CD4-positive, alpha-beta T cell treated with Interleukin-4 for 4 hours (primary cell): ENCODE measurements at regions not wholly inside any gene's neighbourhood (a gene's known extent, or its start where the extent isn't known, plus 50 kb on each side); places are given as distances from the start of the nearest gene placed in this dataset.
"Not testable (repeated sequence)": the region's sequence is repeated elsewhere in the genome, so short reads cannot be mapped to it uniquely, and the experiment has no call there.

Source experiments
- DNase-seq: peaks from one replicate; pipeline ENCODE4 v3.0.0-alpha.2; 2020

DNA sequence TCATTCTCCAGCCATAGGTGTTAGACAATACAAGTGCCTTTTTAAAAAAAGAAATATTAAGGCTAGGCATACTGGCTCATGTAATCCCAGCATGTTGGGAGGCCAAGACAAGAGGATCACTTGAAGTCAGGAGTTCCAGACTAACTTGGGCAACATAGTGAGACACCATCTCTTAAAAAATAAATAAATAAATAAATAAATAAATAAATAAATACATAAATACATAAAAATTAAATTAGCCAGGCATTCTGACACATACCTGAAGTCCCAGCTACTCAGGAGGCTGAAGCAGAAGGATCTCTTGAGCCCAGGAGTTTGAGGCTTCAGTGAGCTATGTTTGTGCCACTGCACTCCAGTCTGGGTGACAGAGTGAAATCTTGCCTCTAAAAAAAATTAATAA lies 85.8 kb upstream of the ATP1B1 start:
- no peak for DNase-seq

DNA sequence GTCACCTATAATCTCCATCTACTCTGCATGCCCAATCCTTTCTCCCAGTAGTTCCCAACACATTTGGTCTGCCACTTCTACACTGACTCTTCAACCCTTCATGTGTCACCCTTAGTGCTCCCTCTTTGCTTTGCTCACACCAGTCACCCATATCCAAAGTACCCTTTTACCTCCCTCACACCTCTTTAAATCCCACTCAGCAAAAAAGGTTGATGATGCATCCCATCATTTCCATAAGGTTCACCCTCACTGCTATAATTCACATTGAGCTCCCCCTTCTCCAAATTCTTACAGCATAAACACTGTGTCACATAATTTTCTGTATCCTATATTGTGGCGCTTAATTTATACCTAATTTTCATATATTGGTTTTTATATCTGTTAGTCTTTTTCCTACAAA lies 83.8 kb upstream of the ATP1B1 start:
- no peak for DNase-seq

DNA sequence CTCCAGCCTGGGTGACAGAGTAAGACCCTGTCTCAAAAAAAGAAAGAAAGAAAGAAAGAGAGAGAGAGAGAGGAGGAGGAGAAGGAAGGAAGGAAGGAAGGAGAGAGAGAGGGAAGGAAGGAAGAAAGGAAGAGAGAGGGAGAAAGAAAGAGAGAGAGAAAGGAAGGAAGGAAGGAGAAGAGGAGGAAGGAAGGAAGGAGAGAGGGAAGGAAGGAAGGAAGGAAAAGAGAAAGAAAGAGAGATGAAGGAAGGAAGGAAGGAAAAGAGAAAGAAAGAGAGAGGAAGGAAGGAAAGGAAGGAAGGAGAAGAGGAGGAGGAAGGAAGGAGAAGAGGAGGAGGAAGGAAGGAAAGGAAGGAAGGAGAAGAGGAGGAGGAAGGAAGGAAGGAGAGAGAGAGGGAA lies 82.2 kb upstream of the ATP1B1 start:
- DNase-seq: no peak

DNA sequence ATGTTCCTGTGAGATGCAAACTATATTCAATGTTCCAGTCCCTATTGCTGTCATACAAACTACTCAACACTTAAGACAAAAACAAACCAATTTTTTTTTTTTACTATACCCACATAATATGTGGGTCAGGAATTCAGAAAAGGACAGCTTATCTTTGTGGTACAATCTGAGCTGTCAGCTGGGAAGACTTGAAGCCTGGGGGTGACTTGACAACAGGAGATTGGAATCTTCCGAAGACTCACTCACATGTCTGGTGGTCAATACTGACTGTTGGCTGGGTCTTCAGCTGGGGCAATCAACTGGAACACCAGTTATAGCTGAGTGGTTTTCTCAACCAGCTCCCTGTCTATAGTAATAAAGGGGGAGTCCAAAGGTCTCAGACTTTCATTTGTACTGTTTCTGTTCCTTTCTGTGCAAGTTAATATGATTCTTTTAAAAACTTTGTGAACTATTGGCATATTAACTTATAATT lies 81.7 kb upstream of the ATP1B1 start:
- no peak for DNase-seq

DNA sequence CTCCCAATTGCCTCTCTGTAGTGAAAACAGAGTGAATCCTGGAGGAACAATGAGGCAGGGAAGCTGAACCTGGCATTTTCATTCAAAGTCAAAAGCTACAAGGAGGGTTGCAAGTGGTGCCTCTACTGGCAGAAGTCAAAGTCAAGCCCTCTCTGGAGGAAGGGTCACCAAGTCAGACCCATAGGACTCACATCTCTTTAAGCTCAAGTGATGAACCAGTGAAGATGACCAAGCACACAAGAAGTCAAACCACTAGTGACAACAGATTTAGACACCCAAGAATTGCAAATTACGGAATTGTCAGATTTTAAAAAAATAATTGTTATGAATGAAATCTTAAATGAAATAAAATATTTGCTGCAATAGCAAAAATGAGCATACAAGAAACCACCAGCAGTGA lies 81.1 kb upstream of the ATP1B1 start:
- no peak for DNase-seq

DNA sequence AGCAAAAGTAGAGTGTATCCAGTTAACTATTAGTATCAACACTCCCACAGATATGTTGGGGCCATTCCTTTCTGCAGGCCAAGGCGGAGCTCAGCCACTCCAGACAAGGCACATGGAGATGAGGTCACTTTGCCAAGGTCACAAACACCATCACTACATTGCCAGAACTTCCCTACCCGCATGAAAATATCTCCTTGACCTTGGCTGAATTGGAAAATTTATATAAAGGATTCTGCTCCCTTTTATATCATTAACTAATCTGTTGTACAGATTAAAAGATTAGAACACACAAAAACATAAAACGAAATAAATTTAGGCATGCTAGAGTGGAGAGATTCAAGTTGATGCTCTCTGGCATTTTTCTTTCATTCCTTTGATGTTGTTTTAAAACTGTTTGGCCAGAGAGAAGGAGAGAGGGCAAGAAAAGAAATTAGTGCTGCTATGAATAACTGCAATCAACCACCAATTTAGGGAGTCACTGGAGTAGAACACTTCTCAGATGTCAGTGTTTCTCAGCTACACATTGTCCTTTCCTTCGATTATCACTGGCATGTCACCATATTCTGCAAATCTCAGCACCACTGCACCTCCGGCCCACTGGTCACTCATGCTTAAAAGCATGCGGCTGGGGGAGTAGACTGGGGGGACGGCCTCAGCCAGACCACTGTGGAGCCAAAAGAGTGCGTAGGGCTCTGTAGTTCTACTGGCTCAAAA lies 78.7 kb upstream of the ATP1B1 start:
- DNase-seq: no peak

DNA sequence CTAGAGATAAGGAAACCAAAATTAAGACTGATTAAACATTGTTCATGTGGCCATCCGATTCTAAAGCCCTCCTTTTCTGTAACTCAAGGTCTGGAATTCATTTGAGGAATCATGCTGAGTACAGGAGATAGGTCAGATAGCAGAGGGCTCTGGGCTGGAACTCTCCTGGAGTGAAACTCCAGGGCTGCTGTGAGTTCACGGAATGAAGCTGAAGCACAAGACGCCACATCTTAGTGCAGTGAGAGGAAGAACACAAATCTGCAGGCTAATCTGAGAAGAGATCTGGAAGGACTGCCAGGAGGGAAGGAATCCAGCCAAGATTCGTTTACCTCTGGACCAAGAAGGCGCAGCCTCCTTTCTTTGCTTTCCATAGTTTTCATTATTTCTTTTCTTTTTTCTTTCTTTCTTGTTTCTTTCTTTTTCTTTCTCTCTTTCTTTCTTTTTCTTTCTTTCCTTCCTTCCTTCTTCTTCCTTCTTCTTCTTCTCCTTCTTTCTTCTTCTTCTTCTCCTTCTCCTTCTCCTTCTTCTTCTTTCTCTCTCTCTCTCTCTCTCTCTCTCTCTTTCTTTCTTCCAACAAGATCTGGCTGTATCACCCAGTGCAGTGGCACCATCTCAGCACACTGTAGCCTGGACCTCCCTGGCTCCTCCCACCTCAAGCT lies 74.8 kb upstream of the ATP1B1 start:
- DNase-seq: no peak

DNA sequence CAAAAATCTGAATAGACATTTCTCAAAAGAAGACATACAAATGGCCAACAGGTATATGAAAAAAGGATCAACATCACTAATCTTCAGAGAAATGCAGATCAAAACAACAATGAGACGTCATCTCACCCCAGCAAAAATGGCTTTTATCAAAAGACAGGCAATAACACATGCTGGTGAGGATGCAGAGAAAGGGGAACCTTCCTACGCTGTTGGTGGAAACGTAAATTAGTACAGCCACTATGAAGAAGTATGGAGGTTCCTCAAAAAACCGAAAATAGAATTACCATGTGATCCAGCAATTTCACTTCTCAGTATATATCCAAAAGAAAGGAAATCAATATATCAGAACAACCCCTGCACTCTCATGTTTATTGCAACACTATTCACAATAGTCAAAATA lies 65.1 kb upstream of the ATP1B1 start:
- DNase-seq: no peak

DNA sequence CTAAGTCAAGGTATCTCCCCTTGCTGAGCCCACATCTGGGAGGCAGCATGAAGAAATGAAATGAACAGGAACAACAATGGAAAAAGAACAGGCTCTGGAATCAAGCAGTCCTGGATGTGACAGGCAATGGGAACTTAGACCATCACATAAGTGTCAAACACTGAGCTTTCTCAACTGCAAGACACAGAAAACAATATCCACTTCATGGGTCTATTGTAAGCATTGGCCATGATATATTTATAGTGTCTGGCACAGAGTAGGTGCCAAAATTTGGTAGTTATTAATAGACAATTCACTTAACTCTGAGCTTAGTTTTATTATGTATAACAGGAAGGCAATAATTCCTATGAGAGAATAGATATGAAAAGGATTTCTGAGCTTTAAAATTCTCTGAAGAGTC lies 64.1 kb upstream of the ATP1B1 start:
- DNase-seq: no peak

DNA sequence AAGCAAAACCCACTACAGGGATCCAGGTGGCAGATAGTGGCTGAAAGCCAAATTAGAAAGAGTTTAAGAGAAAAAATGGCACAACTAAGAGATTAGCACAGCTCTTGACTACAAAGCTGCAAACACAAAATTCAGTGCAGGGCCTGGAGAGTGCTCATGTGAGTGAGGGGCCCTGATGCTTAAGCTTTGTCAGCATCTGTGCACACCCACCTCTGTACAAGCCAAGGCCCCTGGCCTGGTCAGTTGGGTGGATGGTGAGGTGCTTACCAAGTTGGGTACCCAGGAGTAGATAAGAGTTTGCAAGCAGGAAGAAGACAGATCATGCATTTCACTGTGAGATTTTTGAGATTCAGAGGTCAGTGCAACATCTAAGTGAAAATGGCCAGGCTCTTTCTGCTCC lies 62.7 kb upstream of the ATP1B1 start:
- no peak for DNase-seq

DNA sequence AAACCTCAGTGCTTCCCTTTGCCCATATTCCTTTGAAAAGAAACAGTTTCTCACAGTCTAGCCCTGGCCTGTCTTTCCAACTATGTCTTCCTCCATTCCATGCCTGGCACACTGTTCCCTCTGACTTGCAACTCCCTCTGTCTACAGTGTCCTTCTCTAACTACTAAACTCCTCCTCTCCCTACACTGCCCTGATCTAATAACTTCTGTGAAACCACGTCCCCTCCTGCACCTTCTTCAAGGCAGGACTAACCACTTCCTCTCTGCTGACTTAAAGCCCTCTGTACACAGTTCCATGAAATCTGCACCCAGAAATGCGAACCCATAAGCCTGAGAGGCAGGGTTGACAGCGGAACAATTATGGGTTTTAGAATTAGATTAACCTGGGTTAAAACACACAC lies 62.2 kb upstream of the ATP1B1 start:
- peak; percentile 50 for DNase-seq

DNA sequence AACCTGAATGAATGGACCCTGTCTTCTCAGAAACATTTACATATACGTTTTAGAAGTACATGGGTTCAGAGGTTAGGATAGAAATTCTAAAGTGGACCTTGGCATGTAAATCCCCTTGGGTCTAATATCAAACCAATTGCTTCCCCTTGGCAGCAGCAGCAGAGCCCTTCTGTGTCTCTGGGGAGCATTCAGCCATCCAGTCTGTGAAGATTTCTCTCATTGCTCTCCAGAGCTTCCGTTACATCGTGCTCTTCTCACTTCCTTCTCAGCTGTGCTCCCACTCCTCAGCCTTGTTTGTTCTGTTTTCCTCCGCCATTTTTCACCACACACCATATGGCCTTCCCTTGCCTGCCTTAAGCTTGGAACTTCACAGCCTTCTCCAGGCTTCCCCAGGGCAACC lies 61.5 kb upstream of the ATP1B1 start:
- no peak for DNase-seq

DNA sequence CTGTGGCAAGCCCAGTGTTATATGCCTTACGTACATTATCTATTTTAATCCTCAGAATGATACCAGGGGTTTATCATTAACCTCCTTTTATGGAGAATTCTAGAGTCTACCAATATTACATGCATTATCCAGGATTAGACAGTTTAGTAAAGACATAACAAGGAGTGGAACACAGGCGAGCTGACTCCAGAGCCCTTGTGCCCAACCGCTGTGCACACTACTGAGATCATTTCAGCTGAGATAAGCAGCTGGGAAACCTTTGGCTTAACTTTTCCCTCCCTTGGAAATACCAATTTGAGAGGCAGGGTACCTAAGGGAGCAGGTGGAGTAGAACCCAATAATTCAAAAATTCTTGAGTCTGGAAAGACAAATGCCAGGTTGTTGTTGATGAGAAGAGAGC lies 59.8 kb upstream of the ATP1B1 start:
- no peak for DNase-seq

DNA sequence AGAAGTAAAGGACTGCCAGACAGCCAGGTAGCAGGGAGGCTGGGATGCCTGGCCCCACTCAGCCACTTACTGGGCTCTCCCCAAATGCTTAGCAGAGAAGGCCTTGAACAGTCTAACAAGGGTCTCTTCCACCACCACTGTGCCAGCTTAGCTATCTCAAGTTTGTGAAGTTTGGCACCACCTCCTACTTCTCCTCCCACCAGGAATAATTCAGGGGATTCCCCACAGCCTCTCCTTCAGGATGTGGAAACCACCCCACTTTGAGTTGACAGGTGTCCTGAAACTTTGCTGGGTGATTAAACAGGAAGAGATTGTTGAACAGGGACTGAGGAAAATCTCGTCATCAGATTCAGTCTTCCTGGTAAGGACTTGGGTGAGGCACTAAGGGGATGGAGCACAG lies 59.4 kb upstream of the ATP1B1 start:
- no peak for DNase-seq

DNA sequence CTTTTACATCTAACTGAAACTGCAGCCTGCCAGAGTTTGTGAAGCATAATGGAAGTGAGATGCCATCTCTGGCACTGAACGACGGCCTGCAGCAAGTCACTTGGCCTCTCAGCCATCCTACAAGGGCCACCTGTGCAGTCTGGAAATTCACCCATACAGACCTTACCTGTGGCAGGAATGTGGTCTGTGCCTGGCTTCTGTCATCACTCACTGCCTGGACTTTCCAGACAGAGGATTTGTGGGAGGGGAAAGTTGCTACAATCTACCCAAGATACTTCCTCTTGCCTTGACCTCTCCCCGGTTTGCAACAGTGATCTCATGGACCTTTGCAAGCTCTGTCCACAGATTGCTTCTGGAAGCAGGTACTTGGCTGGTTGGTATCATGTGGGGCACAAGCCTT lies 58.4 kb upstream of the ATP1B1 start:
- no peak for DNase-seq

DNA sequence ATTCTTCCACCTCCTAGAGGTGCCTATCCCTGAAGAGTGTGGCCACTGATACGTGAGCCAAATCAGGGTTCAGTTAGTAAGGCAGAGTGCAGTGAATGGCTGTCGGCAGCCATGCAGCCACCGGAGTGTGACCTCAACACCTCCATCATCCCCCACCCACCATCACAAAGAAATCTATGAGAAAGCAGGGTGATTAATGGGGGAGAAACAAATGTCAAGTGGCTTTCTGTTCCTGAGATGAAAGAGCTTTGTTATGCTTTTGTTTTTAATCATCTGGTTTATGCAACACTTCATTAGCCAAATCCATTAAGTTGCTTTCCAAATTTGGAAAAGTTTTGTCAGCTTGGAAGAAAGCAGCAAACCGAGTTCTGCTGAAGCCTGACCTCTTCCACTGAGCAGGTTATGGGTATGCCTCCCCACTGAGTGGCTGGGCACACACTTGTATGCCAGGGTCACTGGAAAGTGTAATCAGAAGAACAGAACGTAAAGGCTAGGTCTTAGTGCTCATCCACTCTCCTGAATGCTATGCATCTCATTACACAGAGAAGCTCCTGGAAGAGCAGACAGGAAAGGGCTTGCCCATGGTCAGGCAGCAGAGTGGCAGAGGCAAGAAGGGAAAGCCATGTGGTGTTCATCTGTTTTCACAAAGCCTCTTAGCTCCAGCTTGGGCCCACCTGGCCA lies 57.1 kb upstream of the ATP1B1 start:
- DNase-seq: no peak

DNA sequence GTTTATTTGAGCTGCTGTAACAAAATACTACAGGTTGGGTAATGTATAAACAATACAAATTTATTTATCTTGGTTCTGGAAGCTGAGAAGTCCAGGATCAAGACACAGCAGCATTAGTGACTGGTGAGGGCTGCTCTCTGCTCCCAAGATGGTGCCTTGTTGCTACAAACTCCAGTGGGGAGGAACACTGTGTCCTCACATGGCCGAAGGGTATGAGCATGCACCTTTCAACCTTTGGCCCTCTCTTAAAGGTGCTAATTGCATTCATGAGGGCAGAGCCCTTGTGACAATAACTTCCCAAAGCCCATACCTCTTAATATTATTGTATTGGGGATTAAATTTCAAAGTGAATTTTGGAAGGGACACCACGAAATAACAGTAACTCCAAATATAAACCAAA lies 55.3 kb upstream of the ATP1B1 start:
- DNase-seq: no peak

DNA sequence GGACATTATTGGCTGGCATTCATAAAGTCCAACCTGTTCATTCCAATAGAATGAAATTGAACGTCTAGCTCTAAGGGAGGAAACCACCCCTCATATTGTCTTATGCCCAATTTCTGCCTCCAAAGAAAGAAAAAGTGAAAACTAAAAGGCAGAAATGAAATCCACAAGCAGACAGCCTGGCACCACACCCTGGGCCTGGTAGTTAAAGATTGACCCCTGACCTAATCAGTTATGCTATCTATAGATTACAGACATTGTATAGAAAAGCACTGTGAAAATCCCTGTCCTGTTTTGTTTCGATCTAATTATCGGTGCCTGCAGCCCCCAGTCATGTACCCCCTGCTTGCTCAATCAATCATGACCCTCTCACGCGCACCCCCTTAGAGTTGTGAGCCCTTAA lies 54.3 kb upstream of the ATP1B1 start:
- not testable (repeated sequence) for DNase-seq

DNA sequence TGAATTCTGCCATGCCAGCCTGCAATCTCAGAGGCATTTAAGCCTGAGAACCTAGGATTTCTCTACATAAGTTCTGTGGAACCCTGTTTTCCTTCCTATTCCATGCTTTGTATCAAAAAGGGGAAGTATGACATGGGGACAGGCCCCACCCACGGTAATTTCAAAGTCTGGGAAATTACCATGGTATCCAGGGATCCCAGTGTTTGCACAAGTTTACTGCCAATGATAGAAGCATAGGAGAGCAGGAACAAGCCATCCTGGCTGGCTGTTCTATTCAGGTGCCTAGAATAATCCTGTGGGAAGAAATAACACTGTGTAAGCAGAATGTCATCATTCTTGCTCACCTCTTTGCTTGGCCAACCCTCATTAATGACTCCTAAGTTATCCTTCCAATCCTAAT lies 53.8 kb upstream of the ATP1B1 start:
- DNase-seq: no peak

DNA sequence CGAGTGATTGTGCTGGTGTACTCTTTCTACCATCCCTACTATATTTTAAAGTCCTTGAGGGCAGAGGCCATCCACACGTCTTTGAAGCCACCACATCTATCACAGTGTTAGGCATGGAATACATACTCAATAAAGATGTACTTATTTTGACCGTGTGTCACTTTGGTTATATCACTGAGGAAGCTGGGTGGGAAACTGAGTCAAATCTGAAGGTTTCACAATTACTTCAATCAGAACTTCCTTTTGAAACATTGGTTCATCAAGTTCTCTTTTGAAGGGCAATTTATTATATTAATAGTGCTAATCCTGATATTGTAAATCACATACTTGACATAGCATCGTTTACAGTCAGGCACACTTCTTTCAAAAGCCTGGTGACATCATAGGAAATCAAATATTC lies 53.3 kb upstream of the ATP1B1 start:
- DNase-seq: no peak
